Sigmoid colon (tissue), 4 donors: ENCODE measurements at regions not wholly inside any gene's neighbourhood (a gene's known extent, or its start where the extent isn't known, plus 50 kb on each side); places are given as distances from the start of the nearest gene placed in this dataset.

ENCODE experiments used
- EP300 ChIP-seq, 4 donors: sonication (generic); formaldehyde crosslinking; IDR thresholded peaks; one replicate each; pipeline ENCODE4 v1.6.1; 2017; ENCODE audit warnings: antibody characterized with exemption in 4 of 4
- POLR2A ChIP-seq, 2 donors: fragments of 450-650 bp; IDR thresholded peaks; one replicate each; pipeline ENCODE4 v1.6.1; 2016; ENCODE audit warnings: antibody characterized with exemption in 2 of 2, mild to moderate bottlenecking in 2 of 2, moderate library complexity in 2 of 2
- TF ChIP-seq, protein P1 (sequence below), 4 experiments: fragments of 450-650 bp in 3 of 4; fragments of 200-600 bp in 1 of 4; IDR thresholded peaks; one replicate each; pipeline ENCODE4 v1.5.1; 2016 to 2019; ENCODE audit warnings: antibody characterized with exemption in 4 of 4, mild to moderate bottlenecking in 3 of 4, moderate library complexity in 2 of 4

DNA sequence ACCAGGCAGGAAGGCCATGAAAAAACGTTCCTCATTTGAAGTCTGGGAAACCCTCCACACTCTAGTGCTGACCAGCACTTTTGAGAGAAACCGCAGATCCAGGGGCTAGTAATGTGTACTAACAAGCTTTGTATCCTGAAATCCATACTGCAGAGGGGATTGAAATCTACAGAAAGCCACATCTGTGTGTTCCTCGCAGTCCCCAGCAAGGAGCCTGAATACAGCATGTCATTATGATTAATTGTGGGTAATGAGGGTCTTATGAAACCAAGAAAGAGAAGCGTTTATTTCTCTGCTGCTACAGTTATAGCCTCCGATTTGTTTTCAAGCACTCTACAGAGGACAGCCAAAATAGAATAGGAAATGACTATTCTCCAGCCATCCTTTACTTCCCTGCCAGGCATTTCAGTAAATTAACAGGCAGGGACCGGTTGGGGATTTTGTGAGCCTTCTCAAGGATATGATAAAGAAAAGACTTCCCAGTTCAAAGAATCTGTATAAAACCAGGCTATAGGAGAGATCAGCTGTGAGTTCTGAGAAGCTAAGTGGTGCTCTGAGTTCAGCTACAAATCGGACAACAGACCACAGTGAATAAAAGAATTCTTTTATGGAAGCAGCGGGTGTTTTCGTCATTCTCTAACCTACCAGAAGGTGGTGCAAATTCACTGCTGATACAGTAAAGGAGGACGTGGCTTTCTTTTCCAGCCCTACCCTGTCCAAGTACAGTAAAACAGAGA lies 133.4 kb downstream of the INSIG2 start:
- TF ChIP-seq, protein P1, sequence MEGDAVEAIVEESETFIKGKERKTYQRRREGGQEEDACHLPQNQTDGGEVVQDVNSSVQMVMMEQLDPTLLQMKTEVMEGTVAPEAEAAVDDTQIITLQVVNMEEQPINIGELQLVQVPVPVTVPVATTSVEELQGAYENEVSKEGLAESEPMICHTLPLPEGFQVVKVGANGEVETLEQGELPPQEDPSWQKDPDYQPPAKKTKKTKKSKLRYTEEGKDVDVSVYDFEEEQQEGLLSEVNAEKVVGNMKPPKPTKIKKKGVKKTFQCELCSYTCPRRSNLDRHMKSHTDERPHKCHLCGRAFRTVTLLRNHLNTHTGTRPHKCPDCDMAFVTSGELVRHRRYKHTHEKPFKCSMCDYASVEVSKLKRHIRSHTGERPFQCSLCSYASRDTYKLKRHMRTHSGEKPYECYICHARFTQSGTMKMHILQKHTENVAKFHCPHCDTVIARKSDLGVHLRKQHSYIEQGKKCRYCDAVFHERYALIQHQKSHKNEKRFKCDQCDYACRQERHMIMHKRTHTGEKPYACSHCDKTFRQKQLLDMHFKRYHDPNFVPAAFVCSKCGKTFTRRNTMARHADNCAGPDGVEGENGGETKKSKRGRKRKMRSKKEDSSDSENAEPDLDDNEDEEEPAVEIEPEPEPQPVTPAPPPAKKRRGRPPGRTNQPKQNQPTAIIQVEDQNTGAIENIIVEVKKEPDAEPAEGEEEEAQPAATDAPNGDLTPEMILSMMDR (IDR thresholded peaks at IDR 0.05), result peak in 3 of 4 experiments; percentile 51 to 56 (median 53)
- TF ChIP-seq POLR2A (IDR thresholded peaks at IDR 0.05) (no peak), EP300 (IDR thresholded peaks at IDR 0.05) (no peak)
